Endodermal cell (in vitro differentiated cells): ENCODE measurements at regions not wholly inside any gene's neighbourhood (a gene's known extent, or its start where the extent isn't known, plus 50 kb on each side); places are given as distances from the start of the nearest gene placed in this dataset.

ENCODE experiments used
- DNase-seq: peaks from one replicate; pipeline ENCODE4 v3.0.0-alpha.2; 2017
- H3K27ac ChIP-seq: 2 replicates; pipeline ENCODE4 v1.5.1; 2013; ENCODE audit warnings: mild to moderate bottlenecking, low read depth, low read length, moderate library complexity
- H3K27me3 ChIP-seq: 2 replicates; pipeline ENCODE4 v1.6.1; 2013; ENCODE audit warnings: mild to moderate bottlenecking, low read length, moderate library complexity; ENCODE audit not compliant: insufficient read depth, control insufficient read depth, poor library complexity, severe bottlenecking
- H3K36me3 ChIP-seq: 2 replicates; pipeline ENCODE4 v1.7.0; 2013; ENCODE audit warnings: mild to moderate bottlenecking, low read length, moderate library complexity; ENCODE audit not compliant: control insufficient read depth, insufficient read depth
- H3K4me1 ChIP-seq: one replicate; pipeline ENCODE4 v1.7.0; 2013; ENCODE audit warnings: low read length; ENCODE audit not compliant: control insufficient read depth, insufficient read depth
- H3K4me3 ChIP-seq: 2 replicates; pipeline ENCODE4 v1.5.1; 2013; ENCODE audit warnings: mild to moderate bottlenecking, low read length, moderate library complexity
- H3K9ac ChIP-seq: 2 replicates; pipeline ENCODE4 v1.6.1; 2013; ENCODE audit warnings: mild to moderate bottlenecking, low read length, moderate library complexity; ENCODE audit not compliant: poor library complexity, severe bottlenecking; ENCODE audit errors: extremely low read depth
- H3K9me3 ChIP-seq: 2 replicates; pipeline ENCODE4 v1.6.1; 2013; ENCODE audit warnings: mild to moderate bottlenecking, low read length, moderate library complexity; ENCODE audit not compliant: control insufficient read depth
- H3K27ac Mint-ChIP-seq: 2 replicates; pipeline ENCODE4 v1.8.0; 2020; ENCODE audit warnings: mixed read lengths
- H3K27me3 Mint-ChIP-seq: 2 replicates; pipeline ENCODE4 v1.8.0; 2021; ENCODE audit warnings: mild to moderate bottlenecking, mixed read lengths; ENCODE audit not compliant: insufficient read depth
- H3K36me3 Mint-ChIP-seq: 2 replicates; pipeline ENCODE4 v1.8.0; 2020; ENCODE audit warnings: low read depth, mixed read lengths
- H3K4me1 Mint-ChIP-seq: 2 replicates; pipeline ENCODE4 v1.8.0; 2020; ENCODE audit warnings: mixed read lengths
- H3K4me3 Mint-ChIP-seq: 2 replicates; pipeline ENCODE4 v1.8.0; 2020; ENCODE audit warnings: mild to moderate bottlenecking, moderate library complexity, mixed read lengths
- H3K9me3 Mint-ChIP-seq: 2 replicates; pipeline ENCODE4 v1.8.0; 2020; ENCODE audit warnings: mild to moderate bottlenecking, mixed read lengths
- CTCF ChIP-seq: fragments of 200-600 bp; sonication (generic); conservative IDR thresholded peaks from 2 replicates; pipeline ENCODE4 v1.5.0; 2021; ENCODE audit warnings: antibody characterized with exemption, mild to moderate bottlenecking
- WGBS, 2 experiments: methylation state at CpG; one replicate each; pipeline versions ENCODE4 v1.1.5 to v1.1.7; 2013; ENCODE audit warnings: missing lambda C conversion rate in 2 of 2, mixed read lengths in 1 of 2; ENCODE audit not compliant: insufficient coverage in 1 of 2, insufficient read length in 1 of 2; 5-methylcytosine and 5-hydroxymethylcytosine counted together

- TF ChIP-seq CTCF: no peak
- H3K27me3 ChIP-seq: no peaks in the 10 kb centered on the region
- Mint-ChIP-seq H3K36me3 (peaks cover 30% of the 10 kb centered on the region), H3K9me3 (peaks cover 3% of the 10 kb centered on the region), H3K4me1 (peaks cover 12% of the 10 kb centered on the region), H3K4me3 (no peak overlapping the region), H3K27ac (no peak overlapping the region), H3K27me3 (no peaks in the 10 kb centered on the region)
- H3K4me3 ChIP-seq: no peak overlapping the region
- H3K4me1 ChIP-seq: peaks cover 7% of the 10 kb centered on the region
- no peak overlapping the region for H3K9ac ChIP-seq
- peaks cover 8% of the 10 kb centered on the region for H3K9me3 ChIP-seq
- H3K27ac ChIP-seq: no peak overlapping the region
- peaks cover 16% of the 10 kb centered on the region for H3K36me3 ChIP-seq
- no peak for DNase-seq
- 80 to 98% methylated on average over 2 to 4 of the region's 4 CpGs for WGBS, 2 experiments
Observed at GRCh38 chr5:98569288-98569687, 204.2 kb upstream of the RGMB start.

- Mint-ChIP-seq H3K27ac (no peak overlapping the region), H3K9me3 (peaks cover 3% of the 10 kb centered on the region), H3K27me3 (no peaks in the 10 kb centered on the region), H3K4me1 (peaks cover 12% of the 10 kb centered on the region), H3K4me3 (no peak overlapping the region), H3K36me3 (peaks cover 30% of the 10 kb centered on the region)
- 100% methylated on average over 1 of the region's 1 CpG; no CpG with 5 or more reads in 1 of the 2 experiments for WGBS, 2 experiments
- no peak overlapping the region for H3K4me3 ChIP-seq
- H3K9me3 ChIP-seq: peaks cover 8% of the 10 kb centered on the region
- H3K36me3 ChIP-seq: peaks cover 23% of the 10 kb centered on the region
- no peaks in the 10 kb centered on the region for H3K27me3 ChIP-seq
- DNase-seq: no peak
- H3K27ac ChIP-seq: peak overlapping the region; percentile 46
- H3K4me1 ChIP-seq: peaks cover 7% of the 10 kb centered on the region
- H3K9ac ChIP-seq: no peak overlapping the region
- TF ChIP-seq CTCF: no peak
Observed at GRCh38 chr5:98570010-98570409, 203.5 kb upstream of the RGMB start.

GRCh38 chr5:98570661-98571191, 202.7 kb upstream of the RGMB start:
- WGBS, 2 experiments: 95% methylated on average over 1 of the region's 1 CpG; no CpG with 5 or more reads in 1 of the 2 experiments
- Histone ChIP-seq H3K9me3 (peaks cover 8% of the 10 kb centered on the region), H3K36me3 (peaks cover 24% of the 10 kb centered on the region), H3K9ac (no peak overlapping the region), H3K4me1 (peaks cover 7% of the 10 kb centered on the region), H3K27me3 (no peaks in the 10 kb centered on the region), H3K27ac (peak overlapping the region; percentile 78), H3K4me3 (no peak overlapping the region)
- DNase-seq: no peak
- H3K27ac Mint-ChIP-seq: peak overlapping the region; percentile 33
- no peaks in the 10 kb centered on the region for H3K27me3 Mint-ChIP-seq
- no peak overlapping the region for H3K4me3 Mint-ChIP-seq
- H3K9me3 Mint-ChIP-seq: peaks cover 3% of the 10 kb centered on the region
- peaks cover 12% of the 10 kb centered on the region for H3K4me1 Mint-ChIP-seq
- no peak for TF ChIP-seq CTCF
- peaks cover 34% of the 10 kb centered on the region for H3K36me3 Mint-ChIP-seq
